Right lobe of liver (tissue), 4 donors: ENCODE measurements at regions not wholly inside any gene's neighbourhood (a gene's known extent, or its start where the extent isn't known, plus 50 kb on each side); places are given as distances from the start of the nearest gene placed in this dataset.

Experiments
- POLR2A ChIP-seq: fragments of 450-650 bp; IDR thresholded peaks from one replicate; pipeline ENCODE4 v1.6.1; 2017; ENCODE audit warnings: antibody characterized with exemption, mild to moderate bottlenecking
- TF ChIP-seq, protein P1 (sequence below), 4 donors: fragments of 200-600 bp in 3 of 4; fragments of 450-650 bp in 1 of 4; IDR thresholded peaks; one replicate each; pipeline versions ENCODE4 v1.5.1 to v1.8.0; 2016 to 2022; ENCODE audit warnings: antibody characterized with exemption in 4 of 4, mild to moderate bottlenecking in 2 of 4
- donor health status: DM: no; HTN: no; CAD: no.
- donor health status: DM: no; HTN: no; CAD: no.
- donor health status: DM: no; HTN: yes; CAD: no.

DNA sequence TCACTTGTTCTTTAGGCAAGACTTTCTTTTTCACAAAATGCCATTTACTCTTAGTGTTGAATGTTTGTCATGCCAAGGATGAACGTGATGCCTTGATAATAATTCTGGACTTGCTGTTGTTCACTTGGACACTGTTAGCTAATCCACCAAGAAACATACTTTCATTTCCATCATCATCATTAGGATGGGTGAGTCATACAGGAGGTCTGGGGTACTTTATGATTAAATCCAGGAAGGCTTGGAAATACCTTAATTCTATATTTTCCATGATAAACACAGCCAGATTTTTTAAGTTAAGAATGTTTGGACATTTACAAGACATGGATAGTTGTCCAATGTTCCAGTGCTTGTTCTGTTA lies 260.7 kb upstream of the GIMD1 start:
- no peak for TF ChIP-seq POLR2A
- TF ChIP-seq, protein P1, sequence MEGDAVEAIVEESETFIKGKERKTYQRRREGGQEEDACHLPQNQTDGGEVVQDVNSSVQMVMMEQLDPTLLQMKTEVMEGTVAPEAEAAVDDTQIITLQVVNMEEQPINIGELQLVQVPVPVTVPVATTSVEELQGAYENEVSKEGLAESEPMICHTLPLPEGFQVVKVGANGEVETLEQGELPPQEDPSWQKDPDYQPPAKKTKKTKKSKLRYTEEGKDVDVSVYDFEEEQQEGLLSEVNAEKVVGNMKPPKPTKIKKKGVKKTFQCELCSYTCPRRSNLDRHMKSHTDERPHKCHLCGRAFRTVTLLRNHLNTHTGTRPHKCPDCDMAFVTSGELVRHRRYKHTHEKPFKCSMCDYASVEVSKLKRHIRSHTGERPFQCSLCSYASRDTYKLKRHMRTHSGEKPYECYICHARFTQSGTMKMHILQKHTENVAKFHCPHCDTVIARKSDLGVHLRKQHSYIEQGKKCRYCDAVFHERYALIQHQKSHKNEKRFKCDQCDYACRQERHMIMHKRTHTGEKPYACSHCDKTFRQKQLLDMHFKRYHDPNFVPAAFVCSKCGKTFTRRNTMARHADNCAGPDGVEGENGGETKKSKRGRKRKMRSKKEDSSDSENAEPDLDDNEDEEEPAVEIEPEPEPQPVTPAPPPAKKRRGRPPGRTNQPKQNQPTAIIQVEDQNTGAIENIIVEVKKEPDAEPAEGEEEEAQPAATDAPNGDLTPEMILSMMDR (IDR thresholded peaks at IDR 0.05): no peak
